ENCODE measurements at regions not wholly inside any gene's neighbourhood (a gene's known extent, or its start where the extent isn't known, plus 50 kb on each side); places are given as distances from the start of the nearest gene placed in this dataset.
"Not testable (repeated sequence)": the region's sequence is repeated elsewhere in the genome, so short reads cannot be mapped to it uniquely, and the experiment has no call there.

- DNase-seq (ENCODE audit: low spot score): no peak
These were observed 811.6 kb downstream of the GLUD2 start for GRCh38 chrX:121858867-121859647.

GRCh38 chrX:121863976-121864375 lies 816.6 kb downstream of the GLUD2 start:
- DNase-seq (ENCODE audit: low spot score): no peak

GRCh38 chrX:121864561-121864960 lies 817.2 kb downstream of the GLUD2 start:
- DNase-seq (ENCODE audit: low spot score): no peak

- DNase-seq (ENCODE audit: low spot score): no peak
These were observed 822.6 kb downstream of the GLUD2 start for GRCh38 chrX:121869876-121870477.

- DNase-seq (ENCODE audit: low spot score): no peak
These were observed 823.7 kb downstream of the GLUD2 start for GRCh38 chrX:121871122-121871521.

GRCh38 chrX:121876305-121876704 lies 828.9 kb downstream of the GLUD2 start:
- DNase-seq (ENCODE audit: low spot score): no peak

- DNase-seq (ENCODE audit: low spot score): not testable (repeated sequence)
These were observed 829.9 kb downstream of the GLUD2 start for GRCh38 chrX:121877337-121877736.

GRCh38 chrX:121886557-121886956 lies 839.1 kb downstream of the GLUD2 start:
- no peak for DNase-seq (ENCODE audit: low spot score)

GRCh38 chrX:121894756-121895155 lies 847.3 kb downstream of the GLUD2 start:
- DNase-seq (ENCODE audit: low spot score): no peak

- no peak for DNase-seq (ENCODE audit: low spot score)
These were observed 855.1 kb downstream of the GLUD2 start for GRCh38 chrX:121902463-121902862.

GRCh38 chrX:121903961-121904360 lies 856.6 kb downstream of the GLUD2 start:
- no peak for DNase-seq (ENCODE audit: low spot score)

- no peak for DNase-seq (ENCODE audit: low spot score)
These were observed 873.8 kb downstream of the GLUD2 start for GRCh38 chrX:121921258-121921657.

- DNase-seq (ENCODE audit: low spot score): no peak
These were observed 884.2 kb downstream of the GLUD2 start for GRCh38 chrX:121931567-121931966.

- DNase-seq (ENCODE audit: low spot score): no peak
These were observed 885.3 kb downstream of the GLUD2 start for GRCh38 chrX:121932688-121933087.

GRCh38 chrX:121949041-121949760 lies 901.8 kb downstream of the GLUD2 start:
- no peak for DNase-seq (ENCODE audit: low spot score)

GRCh38 chrX:121958886-121959285 lies 911.5 kb downstream of the GLUD2 start:
- DNase-seq (ENCODE audit: low spot score): no peak

GRCh38 chrX:121975671-121976070 lies 928.3 kb downstream of the GLUD2 start:
- DNase-seq (ENCODE audit: low spot score): no peak

GRCh38 chrX:121987163-121987562 lies 939.8 kb downstream of the GLUD2 start:
- no peak for DNase-seq (ENCODE audit: low spot score)

GRCh38 chrX:121987835-121988234 lies 940.4 kb downstream of the GLUD2 start:
- DNase-seq (ENCODE audit: low spot score): no peak

GRCh38 chrX:122004127-122004526 lies 956.7 kb downstream of the GLUD2 start:
- DNase-seq (ENCODE audit: low spot score): no peak

- no peak for DNase-seq (ENCODE audit: low spot score)
These were observed 979.3 kb downstream of the GLUD2 start for GRCh38 chrX:122026665-122027064.

GRCh38 chrX:122046226-122046625 lies 998.8 kb downstream of the GLUD2 start:
- no peak for DNase-seq (ENCODE audit: low spot score)

GRCh38 chrX:122046815-122047214 lies 999.4 kb downstream of the GLUD2 start:
- no peak for DNase-seq (ENCODE audit: low spot score)
